Activated naive CD4-positive, alpha-beta T cell treated with anti-CD3 and anti-CD28 coated beads, Interleukin-2, amount 50 U/mL, for 72 hours (primary cell): ENCODE measurements at regions not wholly inside any gene's neighbourhood (a gene's known extent, or its start where the extent isn't known, plus 50 kb on each side); places are given as distances from the start of the nearest gene placed in this dataset.

Source experiments
- ATAC-seq, 2 donors: fragments of 150-1000 bp; cut with Tn5 transposase; 2 replicates each; pipeline ENCODE4 v1.10.0; 2021; ENCODE audit warnings: mild to moderate bottlenecking in 2 of 2, moderate library complexity in 2 of 2
- DNase-seq, 2 donors: peaks; one replicate each; pipeline ENCODE4 v3.0.0; 2021 to 2022; ENCODE audit warnings: low spot score in 2 of 2
- H3K27ac Mint-ChIP-seq, 2 donors: one replicate each; pipeline ENCODE4 v1.8.0; 2022; ENCODE audit warnings: mild to moderate bottlenecking in 2 of 2, mixed read lengths in 2 of 2
- H3K36me3 Mint-ChIP-seq, 2 donors: one replicate each; pipeline ENCODE4 v1.8.0; 2022; ENCODE audit warnings: mixed read lengths in 2 of 2
- H3K9me3 Mint-ChIP-seq, 2 donors: one replicate each; pipeline ENCODE4 v1.8.0; 2022; ENCODE audit warnings: mixed read lengths in 2 of 2

DNA sequence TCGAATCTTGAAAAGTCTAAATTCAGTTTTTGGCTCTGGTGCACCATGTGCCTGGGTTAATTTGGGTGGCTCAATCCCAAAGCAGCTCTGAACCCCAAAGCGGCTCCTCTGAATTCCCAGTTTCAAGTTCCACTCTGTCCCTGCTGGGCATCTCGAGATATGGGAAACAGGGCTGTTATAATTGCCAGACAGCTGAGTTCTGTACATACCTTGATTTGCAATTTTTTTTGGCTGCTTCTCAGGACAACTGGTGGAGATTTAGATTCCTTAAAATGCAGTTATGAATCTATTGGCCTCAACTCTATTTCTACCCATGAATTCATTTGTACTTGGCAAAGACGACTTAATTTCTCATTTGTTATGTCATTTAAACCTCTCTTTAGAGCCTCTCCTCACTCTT lies 808.5 kb downstream of the TLE4 start:
- H3K27ac Mint-ChIP-seq, result no peak overlapping the region
- ATAC-seq (no peak), DNase-seq (no peak)
- no peaks in the 10 kb centered on the region for H3K36me3 Mint-ChIP-seq
- no peaks in the 10 kb centered on the region for H3K9me3 Mint-ChIP-seq

DNA sequence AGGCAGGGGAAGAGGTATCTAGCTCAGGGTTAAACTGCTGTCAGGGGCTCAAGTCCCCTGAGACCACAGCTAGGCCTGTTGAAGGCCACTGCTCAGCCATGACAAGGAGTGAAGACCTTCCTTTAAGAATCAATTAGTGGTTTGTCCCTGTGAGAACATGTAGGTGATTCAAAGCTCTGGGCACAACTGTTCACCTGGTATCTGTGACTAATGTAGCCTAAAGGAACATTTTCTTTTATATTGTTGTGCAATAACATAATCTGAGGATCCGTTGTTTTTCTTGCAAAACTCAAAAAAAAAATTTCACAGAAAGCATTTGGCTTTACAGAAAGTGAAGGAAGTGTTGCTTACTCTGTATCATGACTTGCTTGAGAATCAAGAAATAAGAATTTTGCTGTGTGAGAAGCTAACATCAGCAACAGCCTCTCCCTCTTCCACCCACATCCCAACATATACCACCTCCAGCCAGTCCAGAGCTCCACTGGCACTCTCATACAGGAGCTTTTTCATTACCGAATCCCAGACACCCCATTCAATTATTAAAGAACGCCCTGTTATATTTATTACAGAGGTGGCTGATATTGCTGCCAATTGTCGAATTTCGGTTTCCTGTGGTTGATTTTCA lies 807.0 kb downstream of the TLE4 start:
- H3K27ac Mint-ChIP-seq, result no peak overlapping the region
- no peak for ATAC-seq
- no peak for DNase-seq
- no peaks in the 10 kb centered on the region for H3K9me3 Mint-ChIP-seq
- no peaks in the 10 kb centered on the region for H3K36me3 Mint-ChIP-seq

DNA sequence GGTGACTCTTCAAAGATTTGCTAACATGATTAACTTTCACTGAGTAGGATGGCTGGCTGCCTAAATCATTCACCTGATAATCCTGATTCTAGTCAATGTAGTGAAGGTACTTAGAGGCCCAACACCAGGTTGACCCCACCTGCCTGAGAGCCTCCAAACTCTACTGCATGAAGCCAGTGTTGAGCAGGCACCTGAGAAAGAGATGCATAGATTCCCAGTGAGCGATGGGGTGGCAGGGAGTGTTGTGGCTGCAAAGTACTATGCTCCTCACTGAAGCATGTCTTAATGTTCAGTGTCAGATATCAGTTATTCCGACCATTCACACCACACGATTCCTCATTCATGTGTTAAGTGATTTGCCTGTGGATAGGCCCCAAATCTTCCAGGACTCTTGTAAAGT lies 804.4 kb downstream of the TLE4 start:
- no peak overlapping the region for H3K27ac Mint-ChIP-seq
- peaks cover 0 to 5% of the 10 kb centered on the region in 2 donors for H3K9me3 Mint-ChIP-seq
- DNase-seq (no peak), ATAC-seq (no peak)
- H3K36me3 Mint-ChIP-seq, result no peaks in the 10 kb centered on the region

DNA sequence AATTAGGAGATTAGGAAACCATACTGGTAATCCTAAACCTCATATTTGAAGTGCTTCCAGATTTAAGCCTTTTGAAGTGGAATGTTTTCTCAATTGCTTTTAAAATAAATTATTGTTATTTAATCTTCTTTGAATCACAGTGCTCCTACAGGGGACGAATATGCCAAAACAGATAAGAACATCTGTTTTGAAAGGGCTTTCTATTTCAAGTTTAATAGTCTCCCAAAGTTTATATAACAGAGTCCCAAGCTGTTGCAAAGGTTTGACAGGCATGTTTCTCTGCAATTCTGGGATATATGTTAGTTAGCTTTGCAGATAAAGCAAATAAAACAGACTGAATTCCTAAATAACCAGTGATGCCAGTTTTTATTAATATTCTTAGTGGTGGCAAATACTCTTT lies 803.7 kb downstream of the TLE4 start:
- DNase-seq (no peak), ATAC-seq (no peak)
- H3K27ac Mint-ChIP-seq, result no peak overlapping the region
- no peaks in the 10 kb centered on the region for H3K36me3 Mint-ChIP-seq
- H3K9me3 Mint-ChIP-seq, result peaks cover 0 to 5% of the 10 kb centered on the region in 2 donors

DNA sequence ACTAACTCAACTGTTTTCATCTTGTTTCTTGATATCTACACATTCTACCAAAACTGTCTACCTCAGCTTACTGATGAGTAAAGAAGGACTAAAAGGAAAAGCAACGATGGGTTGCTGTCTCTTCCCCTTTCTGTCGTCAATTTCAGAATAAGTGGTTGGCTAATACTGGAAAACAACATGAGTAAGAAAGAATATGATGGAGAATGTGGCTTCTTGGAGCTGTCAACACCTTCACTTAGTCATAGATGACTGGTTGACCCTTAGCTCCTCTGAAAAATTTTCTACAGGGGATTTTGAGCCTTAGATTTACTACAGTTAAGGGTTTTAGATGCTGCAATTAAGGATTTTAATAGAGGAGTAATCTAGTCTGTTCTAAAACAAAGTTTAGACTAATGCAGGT lies 797.9 kb downstream of the TLE4 start:
- Mint-ChIP-seq H3K27ac (no peak overlapping the region), H3K9me3 (peaks cover 5 to 10% of the 10 kb centered on the region in 2 donors), H3K36me3 (no peaks in the 10 kb centered on the region)
- DNase-seq (no peak), ATAC-seq (no peak)

DNA sequence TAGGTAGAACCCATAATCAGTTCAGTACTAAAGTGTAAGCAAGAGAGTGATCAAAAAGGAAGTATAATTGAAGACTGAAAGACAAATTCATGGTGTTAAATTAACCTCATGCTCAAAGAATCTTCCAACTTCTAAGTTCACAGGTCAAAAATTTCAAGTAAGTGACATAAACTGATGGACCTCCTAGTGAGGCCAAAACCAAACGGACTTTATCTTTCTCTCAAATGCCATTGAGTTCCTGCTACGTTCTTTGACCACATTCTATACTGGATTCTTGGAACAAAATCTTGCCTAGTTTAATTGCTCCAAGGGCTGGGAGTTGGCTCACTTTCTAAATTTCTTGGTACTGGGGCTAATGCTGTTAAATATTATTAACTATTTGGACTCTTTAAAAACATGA lies 794.9 kb downstream of the TLE4 start:
- DNase-seq (no peak), ATAC-seq (no peak)
- Mint-ChIP-seq H3K9me3 (peaks cover 4 to 19% of the 10 kb centered on the region in 2 donors), H3K27ac (no peak overlapping the region), H3K36me3 (no peaks in the 10 kb centered on the region)

DNA sequence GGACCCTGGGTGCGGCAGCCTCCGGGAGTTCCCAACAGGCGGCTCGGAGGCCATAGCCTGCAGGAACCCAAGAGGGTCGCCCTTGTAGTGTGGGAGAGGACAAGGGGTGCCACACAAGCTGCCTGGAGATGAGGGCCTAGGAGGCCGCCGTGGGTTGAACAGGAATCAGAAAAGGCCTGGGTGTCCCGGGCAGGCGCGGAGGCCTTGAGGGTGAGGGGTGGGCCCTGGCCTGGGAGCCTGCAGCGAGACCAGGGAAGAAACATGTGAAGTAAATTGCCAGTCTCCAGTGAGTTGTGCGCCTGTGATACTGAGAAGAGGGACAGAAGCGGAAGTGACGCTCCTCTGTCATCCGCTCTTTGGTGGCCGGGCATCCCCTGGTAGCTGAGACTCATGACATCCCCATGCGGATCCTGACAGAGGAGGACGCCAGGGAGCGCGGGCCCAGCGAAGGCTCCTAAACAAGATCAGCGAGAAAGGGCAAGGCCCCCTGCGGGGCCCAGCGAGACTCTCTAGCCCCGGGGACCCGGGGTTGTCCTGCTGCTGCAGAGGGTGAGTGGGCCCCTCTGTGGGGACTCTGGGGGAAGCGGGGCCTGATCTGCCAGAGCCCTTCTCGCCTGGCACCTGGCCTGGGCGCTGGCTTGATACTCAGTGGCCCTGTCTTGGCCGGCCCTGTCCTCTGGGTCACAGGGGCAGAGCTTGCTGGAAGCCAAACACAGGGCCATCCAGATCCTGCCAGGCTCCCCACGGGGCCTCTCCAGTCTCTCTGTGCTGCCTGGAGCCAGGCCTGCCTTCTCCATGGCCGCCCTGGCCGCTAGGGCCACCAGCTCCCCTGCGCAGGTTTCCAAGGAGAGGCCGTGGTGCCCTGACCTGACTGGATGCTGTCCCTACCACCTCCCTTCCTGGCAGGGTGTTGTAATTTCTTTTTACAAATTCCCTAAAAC lies 788.4 kb downstream of the TLE4 start:
- Mint-ChIP-seq H3K9me3 (peaks cover 11 to 26% of the 10 kb centered on the region in 2 donors), H3K27ac (no peak overlapping the region), H3K36me3 (peaks cover 6% of the 10 kb centered on the region in 2 donors)
- DNase-seq, result no peak
- ATAC-seq, result no peak

DNA sequence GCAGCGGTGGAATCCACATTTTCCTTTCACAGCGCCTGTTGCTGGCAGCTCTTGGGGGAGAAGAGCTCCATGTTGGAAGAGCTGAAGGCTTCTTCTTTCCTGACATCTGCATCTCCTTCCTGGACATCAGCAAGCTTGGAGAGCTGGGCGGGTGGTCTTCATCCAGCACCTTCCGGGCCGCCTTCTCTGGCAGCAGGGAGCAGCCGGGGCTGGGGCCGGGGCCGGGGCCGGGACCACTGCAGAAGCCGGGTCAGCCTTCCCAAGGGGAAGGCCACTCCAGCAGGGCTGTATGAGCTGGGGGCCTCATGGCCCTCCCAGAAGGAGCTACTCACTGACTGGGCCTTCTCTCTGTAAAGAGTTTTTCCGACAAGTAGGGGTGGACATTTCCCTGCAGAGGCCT lies 787.5 kb downstream of the TLE4 start:
- peaks cover 6% of the 10 kb centered on the region in 2 donors for H3K36me3 Mint-ChIP-seq
- no peak for ATAC-seq
- H3K27ac Mint-ChIP-seq, result no peak overlapping the region
- DNase-seq, result no peak
- H3K9me3 Mint-ChIP-seq, result peaks cover 20 to 32% of the 10 kb centered on the region in 2 donors

DNA sequence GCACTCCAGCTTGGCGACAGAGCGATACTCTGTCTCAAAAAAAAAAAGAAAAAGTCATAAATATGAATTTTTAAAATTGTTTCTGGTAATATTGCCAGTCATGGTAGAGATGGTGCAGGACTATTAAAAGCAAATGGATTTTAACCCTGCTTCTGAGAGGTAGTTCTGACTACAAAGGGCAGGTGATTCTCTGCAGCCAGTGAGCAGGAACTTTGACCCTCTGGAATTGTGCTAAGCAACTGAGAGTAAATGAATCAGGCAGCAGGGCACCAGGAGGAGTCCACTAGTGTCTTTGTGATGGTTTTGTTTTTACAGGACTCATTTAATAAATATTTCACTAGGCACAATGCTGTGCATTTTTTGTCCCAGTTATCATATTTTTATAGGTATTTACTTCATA lies 781.2 kb downstream of the TLE4 start:
- Mint-ChIP-seq H3K9me3 (peaks cover 15 to 19% of the 10 kb centered on the region in 2 donors), H3K27ac (no peak overlapping the region), H3K36me3 (peaks cover 6% of the 10 kb centered on the region in 2 donors)
- DNase-seq (no peak), ATAC-seq (no peak)

DNA sequence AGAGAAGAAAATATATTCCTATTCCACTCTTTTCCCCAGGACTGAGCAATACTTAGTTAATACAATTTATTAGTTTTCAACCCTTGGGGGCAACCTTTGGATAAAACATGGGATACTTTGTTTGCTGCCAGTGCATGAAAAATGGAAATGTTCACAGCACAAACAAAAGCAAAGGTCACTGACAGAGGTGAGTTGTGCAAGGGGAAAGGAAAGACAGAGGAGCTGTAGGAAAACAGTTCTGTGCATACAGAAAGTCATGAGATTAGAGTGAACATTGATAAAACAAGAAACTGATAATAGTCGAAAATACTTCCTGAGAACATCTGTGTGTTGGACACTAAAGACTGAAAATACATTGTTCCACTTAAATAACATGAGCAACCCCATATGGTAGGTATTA lies 779.8 kb downstream of the TLE4 start:
- peaks cover 13 to 15% of the 10 kb centered on the region in 2 donors for H3K9me3 Mint-ChIP-seq
- ATAC-seq, result no peak
- no peaks in the 10 kb centered on the region for H3K36me3 Mint-ChIP-seq
- DNase-seq, result no peak
- no peak overlapping the region for H3K27ac Mint-ChIP-seq

DNA sequence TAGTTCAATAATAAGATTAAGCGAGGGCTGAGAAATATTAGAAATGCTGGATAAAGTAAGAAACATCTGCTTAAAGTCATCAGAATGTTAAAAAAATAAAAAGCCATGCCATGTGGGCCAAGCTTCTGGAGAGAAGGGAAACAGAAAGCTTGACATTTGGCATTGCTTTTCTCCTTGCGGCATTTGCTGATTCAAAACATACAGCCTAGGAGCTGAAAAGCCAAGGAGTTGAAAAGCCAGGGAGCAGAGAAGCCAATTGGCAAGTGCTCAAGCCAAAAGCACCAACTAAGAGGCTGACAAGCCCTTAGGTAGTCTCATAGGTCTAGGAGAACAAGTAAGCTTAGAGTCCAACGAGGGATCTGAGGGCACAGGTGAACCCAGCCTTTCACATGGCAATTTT lies 754.3 kb downstream of the TLE4 start:
- ATAC-seq (no peak), DNase-seq (no peak)
- Mint-ChIP-seq H3K27ac (no peak overlapping the region), H3K9me3 (peaks cover 0 to 6% of the 10 kb centered on the region in 2 donors), H3K36me3 (no peaks in the 10 kb centered on the region)

DNA sequence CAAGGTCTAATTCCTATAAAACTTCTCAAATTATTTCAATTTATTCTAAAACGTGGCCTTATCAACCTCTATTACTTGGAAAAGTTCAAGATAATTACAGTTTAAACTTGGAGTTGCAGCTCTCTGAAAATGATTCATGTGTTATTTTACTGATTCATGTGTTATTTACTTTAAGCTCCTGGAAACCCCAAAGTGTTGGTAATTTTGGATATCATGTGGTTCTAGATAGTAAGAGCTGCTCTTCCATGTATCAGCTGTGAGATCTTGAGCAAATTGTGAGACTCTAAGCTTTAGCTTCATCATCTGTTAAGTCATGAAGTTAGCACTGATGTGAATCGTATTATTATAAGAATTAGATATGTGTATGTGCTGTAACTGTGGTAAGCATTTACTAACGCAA lies 749.2 kb downstream of the TLE4 start:
- Mint-ChIP-seq H3K36me3 (no peaks in the 10 kb centered on the region), H3K9me3 (no peaks in the 10 kb centered on the region), H3K27ac (no peak overlapping the region)
- DNase-seq (no peak), ATAC-seq (no peak)

DNA sequence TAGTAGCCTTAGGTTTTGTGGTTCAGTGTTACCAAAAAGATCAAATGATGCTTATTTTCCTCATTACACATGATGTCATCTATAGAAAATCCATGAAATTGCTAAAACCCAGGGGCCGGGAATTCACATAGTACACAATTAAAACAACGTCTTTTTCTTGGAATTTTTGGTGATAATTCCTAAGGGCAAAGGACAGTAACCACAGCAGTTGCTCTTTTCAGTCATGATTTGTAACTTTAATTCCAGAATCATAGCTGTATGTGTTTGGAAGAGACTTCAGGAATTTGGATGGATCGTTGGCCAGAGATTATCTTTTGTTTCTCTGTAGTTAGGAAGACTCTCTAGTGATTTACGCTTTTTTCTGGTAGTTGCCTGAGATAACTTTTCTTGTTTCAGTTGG lies 748.7 kb downstream of the TLE4 start:
- Mint-ChIP-seq H3K27ac (no peak overlapping the region), H3K36me3 (no peaks in the 10 kb centered on the region), H3K9me3 (no peaks in the 10 kb centered on the region)
- no peak for DNase-seq
- no peak for ATAC-seq

DNA sequence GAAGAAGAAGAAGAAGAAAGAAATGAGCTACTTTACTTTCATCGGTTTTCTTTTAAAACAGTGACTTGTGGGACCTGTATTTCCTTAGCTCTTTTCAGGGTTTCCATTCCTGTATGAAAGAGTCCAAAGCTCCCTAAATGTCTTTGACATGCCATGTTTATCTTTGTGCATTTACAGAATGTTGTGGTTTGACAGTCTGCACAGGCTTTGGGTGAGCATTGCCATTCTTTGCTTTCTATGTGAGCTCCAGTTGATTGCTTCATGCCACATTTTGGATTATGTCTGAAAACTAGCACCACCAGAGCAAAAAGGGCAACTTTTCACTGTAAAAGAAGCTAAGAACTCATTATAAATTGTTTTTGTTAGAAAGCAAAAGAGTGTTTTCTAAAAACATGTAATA lies 733.4 kb downstream of the TLE4 start:
- H3K27ac Mint-ChIP-seq, result no peak overlapping the region
- DNase-seq, result no peak
- peaks cover 0 to 10% of the 10 kb centered on the region in 2 donors for H3K9me3 Mint-ChIP-seq
- ATAC-seq, result no peak
- H3K36me3 Mint-ChIP-seq, result peaks cover 0 to 4% of the 10 kb centered on the region in 2 donors

DNA sequence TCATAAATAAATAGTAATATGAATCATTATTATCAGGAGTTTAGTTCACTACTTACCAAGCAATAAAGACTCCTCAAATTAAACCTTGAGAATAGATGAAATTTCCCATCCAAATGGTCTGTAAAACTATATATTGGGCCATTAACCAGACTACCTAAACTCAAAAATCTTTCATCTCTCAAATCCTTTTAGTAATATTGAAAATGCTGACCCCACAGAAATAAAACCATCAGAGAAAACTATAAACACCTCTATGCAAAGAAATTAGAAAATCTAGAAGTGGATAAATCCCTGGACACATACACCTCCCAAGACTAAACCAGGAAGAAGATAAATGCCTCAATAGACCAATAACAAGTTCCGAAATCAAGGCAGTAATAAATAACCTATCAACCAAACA lies 723.2 kb downstream of the TLE4 start:
- Mint-ChIP-seq H3K36me3 (no peaks in the 10 kb centered on the region), H3K9me3 (peaks cover 14 to 20% of the 10 kb centered on the region in 2 donors), H3K27ac (no peak overlapping the region)
- DNase-seq, result no peak
- ATAC-seq, result no peak

DNA sequence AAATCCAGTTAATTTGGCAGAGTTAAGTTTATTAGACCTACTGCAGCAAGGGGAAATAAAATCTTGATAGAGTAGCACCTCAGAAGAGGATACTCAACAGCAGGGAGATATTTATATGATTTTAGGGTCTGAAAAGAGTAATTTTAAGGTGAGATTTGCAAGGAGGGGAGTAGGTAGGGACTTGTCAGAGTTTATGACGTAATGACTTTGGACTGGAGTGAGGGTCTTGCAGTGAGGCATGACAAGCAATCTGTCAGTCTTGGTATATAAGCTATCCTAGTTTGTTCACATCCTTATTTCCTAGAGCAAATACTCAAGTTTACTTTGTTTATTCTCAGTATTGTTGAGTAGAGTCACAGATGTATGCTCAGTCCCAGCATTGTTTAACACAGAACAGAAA lies 722.6 kb downstream of the TLE4 start:
- Mint-ChIP-seq H3K27ac (no peak overlapping the region), H3K36me3 (no peaks in the 10 kb centered on the region), H3K9me3 (peaks cover 11 to 22% of the 10 kb centered on the region in 2 donors)
- ATAC-seq (no peak), DNase-seq (no peak)

DNA sequence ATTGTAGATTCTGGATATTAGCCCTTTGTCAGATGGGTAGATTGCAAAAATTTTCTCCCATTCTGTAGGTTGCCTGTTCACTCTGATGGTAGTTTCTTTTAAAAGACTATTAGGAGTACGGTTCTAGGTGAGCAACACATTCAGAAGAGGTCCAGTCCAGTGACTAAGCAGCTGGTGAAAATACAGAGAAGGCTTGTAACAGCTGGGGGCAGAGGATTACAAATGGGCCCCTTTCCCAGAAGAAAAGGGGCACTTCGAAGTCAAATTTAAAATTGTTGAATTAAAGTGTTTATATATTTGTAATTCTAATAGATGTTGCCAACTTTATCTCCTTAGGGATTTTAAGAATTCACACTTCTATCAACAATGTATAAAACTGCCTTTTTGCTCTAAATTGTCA lies 720.5 kb downstream of the TLE4 start:
- DNase-seq (no peak), ATAC-seq (no peak)
- Mint-ChIP-seq H3K9me3 (peaks cover 6 to 20% of the 10 kb centered on the region in 2 donors), H3K27ac (no peak overlapping the region), H3K36me3 (no peaks in the 10 kb centered on the region)

DNA sequence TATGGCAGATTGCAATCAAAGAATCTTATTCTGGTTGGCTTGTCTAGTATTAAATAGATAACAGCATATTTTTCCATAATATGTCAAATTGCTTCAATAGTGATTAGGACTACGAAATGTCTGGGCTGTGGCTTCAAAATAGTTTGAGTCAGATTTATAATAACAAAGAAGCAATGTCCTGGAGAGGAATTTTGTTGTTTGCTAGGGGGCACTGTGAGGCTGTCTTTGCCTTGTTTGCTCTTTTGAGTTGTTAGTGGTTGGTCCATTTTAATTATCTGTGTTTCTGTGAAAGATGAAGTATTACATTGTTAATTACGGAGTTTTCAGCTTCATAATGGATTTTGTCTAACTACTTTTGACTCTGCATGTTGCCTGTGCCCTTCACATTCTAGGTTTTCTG lies 713.6 kb downstream of the TLE4 start:
- ATAC-seq (no peak), DNase-seq (no peak)
- Mint-ChIP-seq H3K27ac (no peak overlapping the region), H3K9me3 (peaks cover 0 to 4% of the 10 kb centered on the region in 2 donors), H3K36me3 (no peaks in the 10 kb centered on the region)
